ENCODE measurements at regions not wholly inside any gene's neighbourhood (a gene's known extent, or its start where the extent isn't known, plus 50 kb on each side); places are given as distances from the start of the nearest gene placed in this dataset.
A peak's percentile ranks its signal among the peaks of the same experiment; 100 is the strongest.
"Not testable (repeated sequence)": the region's sequence is repeated elsewhere in the genome, so short reads cannot be mapped to it uniquely, and the experiment has no call there.

GRCh38 chr17:27106347-27106981, 187.4 kb upstream of the WSB1 start:
- Mint-ChIP-seq H3K9me3 (no peaks in the 10 kb centered on the region), H3K4me3 (no peak overlapping the region), H3K4me1 (no peaks in the 10 kb centered on the region), H3K27ac (no peak overlapping the region), H3K27me3 (no peaks in the 10 kb centered on the region)
- ATAC-seq (no peak), DNase-seq (no peak)

GRCh38 chr17:27106982-27107360, 186.9 kb upstream of the WSB1 start:
- no peak overlapping the region for H3K4me3 Mint-ChIP-seq
- ATAC-seq (no peak), DNase-seq (no peak)
- no peaks in the 10 kb centered on the region for H3K27me3 Mint-ChIP-seq
- H3K27ac Mint-ChIP-seq = no peak overlapping the region
- H3K4me1 Mint-ChIP-seq = no peaks in the 10 kb centered on the region
- H3K9me3 Mint-ChIP-seq = no peaks in the 10 kb centered on the region

- not testable (repeated sequence) for H3K9me3 Mint-ChIP-seq, H3K27me3 Mint-ChIP-seq, H3K27ac Mint-ChIP-seq, DNase-seq, ATAC-seq, H3K4me3 Mint-ChIP-seq, H3K4me1 Mint-ChIP-seq
Measured at GRCh38 chr17:27107386-27108328, 186.3 kb upstream of the WSB1 start.

- H3K9me3 Mint-ChIP-seq = no peaks in the 10 kb centered on the region
- no peak overlapping the region for H3K4me3 Mint-ChIP-seq
- H3K4me1 Mint-ChIP-seq = no peaks in the 10 kb centered on the region
- H3K27ac Mint-ChIP-seq = no peak overlapping the region
- no peaks in the 10 kb centered on the region for H3K27me3 Mint-ChIP-seq
- DNase-seq (no peak), ATAC-seq (no peak)
Measured at GRCh38 chr17:27109346-27109745, 184.6 kb upstream of the WSB1 start.

- H3K4me3 Mint-ChIP-seq = no peak overlapping the region
- DNase-seq = no peak
- ATAC-seq = no peak
- H3K4me1 Mint-ChIP-seq = no peaks in the 10 kb centered on the region
- H3K27me3 Mint-ChIP-seq = no peaks in the 10 kb centered on the region
- no peaks in the 10 kb centered on the region for H3K9me3 Mint-ChIP-seq
- H3K27ac Mint-ChIP-seq = no peak overlapping the region
Measured at GRCh38 chr17:27153005-27153404, 140.9 kb upstream of the WSB1 start.

- Mint-ChIP-seq H3K27ac (no peak overlapping the region), H3K4me1 (no peaks in the 10 kb centered on the region), H3K9me3 (peaks cover 0 to 6% of the 10 kb centered on the region in 2 donors), H3K27me3 (no peaks in the 10 kb centered on the region), H3K4me3 (no peak overlapping the region)
- ATAC-seq (no peak), DNase-seq (no peak)
Measured at GRCh38 chr17:27155866-27156265, 138.0 kb upstream of the WSB1 start.

GRCh38 chr17:27157297-27157696, 136.6 kb upstream of the WSB1 start:
- H3K27ac Mint-ChIP-seq = no peak overlapping the region
- DNase-seq (no peak), ATAC-seq (no peak)
- no peak overlapping the region for H3K4me3 Mint-ChIP-seq
- no peaks in the 10 kb centered on the region for H3K4me1 Mint-ChIP-seq
- peaks cover 0 to 6% of the 10 kb centered on the region in 2 donors for H3K9me3 Mint-ChIP-seq
- no peaks in the 10 kb centered on the region for H3K27me3 Mint-ChIP-seq

GRCh38 chr17:27157898-27158297, 136.0 kb upstream of the WSB1 start:
- no peak for DNase-seq

GRCh38 chr17:27158382-27158781, 135.5 kb upstream of the WSB1 start:
- Mint-ChIP-seq H3K27ac (no peak overlapping the region), H3K4me3 (no peak overlapping the region), H3K9me3 (peaks cover 0 to 6% of the 10 kb centered on the region in 2 donors), H3K27me3 (no peaks in the 10 kb centered on the region), H3K4me1 (no peaks in the 10 kb centered on the region)
- ATAC-seq (no peak), DNase-seq (no peak)

More at GRCh38 chr17:27157898-27158297, 136.0 kb upstream of the WSB1 start:
- Mint-ChIP-seq H3K27ac (no peak overlapping the region), H3K9me3 (peaks cover 0 to 6% of the 10 kb centered on the region in 2 donors), H3K4me3 (no peak overlapping the region), H3K27me3 (no peaks in the 10 kb centered on the region), H3K4me1 (no peaks in the 10 kb centered on the region)
- ATAC-seq = no peak

- Mint-ChIP-seq H3K4me3 (no peak overlapping the region), H3K4me1 (no peaks in the 10 kb centered on the region), H3K27ac (no peak overlapping the region), H3K9me3 (peaks cover 4 to 8% of the 10 kb centered on the region in 2 donors), H3K27me3 (no peaks in the 10 kb centered on the region)
- ATAC-seq (no peak), DNase-seq (no peak)
Measured at GRCh38 chr17:27180322-27180721, 113.6 kb upstream of the WSB1 start.

- H3K9me3 Mint-ChIP-seq = peaks cover 11 to 18% of the 10 kb centered on the region in 2 donors
- ATAC-seq, H3K4me1 Mint-ChIP-seq, H3K27ac Mint-ChIP-seq, H3K4me3 Mint-ChIP-seq, DNase-seq, H3K27me3 Mint-ChIP-seq: not testable (repeated sequence)
Measured at GRCh38 chr17:27181379-27181925, 112.5 kb upstream of the WSB1 start.

GRCh38 chr17:27181935-27182334, 112.0 kb upstream of the WSB1 start:
- ATAC-seq (no peak), DNase-seq (no peak)
- Mint-ChIP-seq H3K4me1 (no peaks in the 10 kb centered on the region), H3K27me3 (peaks cover 8% of the 10 kb centered on the region), H3K4me3 (no peak overlapping the region), H3K9me3 (peaks cover 11 to 18% of the 10 kb centered on the region in 2 donors), H3K27ac (no peak overlapping the region)

GRCh38 chr17:27197505-27197904, 96.4 kb upstream of the WSB1 start:
- not testable (repeated sequence) for H3K27me3 Mint-ChIP-seq, H3K4me1 Mint-ChIP-seq, H3K27ac Mint-ChIP-seq, H3K9me3 Mint-ChIP-seq, ATAC-seq, H3K4me3 Mint-ChIP-seq
- peak in 1 of 2 donors; percentile 15 for DNase-seq

- H3K4me1 Mint-ChIP-seq = peaks cover 6% of the 10 kb centered on the region
Measured at GRCh38 chr17:27199948-27200347, 94.0 kb upstream of the WSB1 start.

GRCh38 chr17:27200476-27200875, 93.4 kb upstream of the WSB1 start:
- Mint-ChIP-seq H3K27me3 (no peaks in the 10 kb centered on the region), H3K4me3 (no peak overlapping the region), H3K27ac (no peak overlapping the region), H3K4me1 (peaks cover 6% of the 10 kb centered on the region), H3K9me3 (no peaks in the 10 kb centered on the region)
- ATAC-seq (no peak), DNase-seq (no peak)

More at GRCh38 chr17:27199948-27200347, 94.0 kb upstream of the WSB1 start:
- H3K27ac Mint-ChIP-seq = no peak overlapping the region
- ATAC-seq (no peak), DNase-seq (no peak)
- no peaks in the 10 kb centered on the region for H3K9me3 Mint-ChIP-seq
- no peak overlapping the region for H3K4me3 Mint-ChIP-seq
- H3K27me3 Mint-ChIP-seq = no peaks in the 10 kb centered on the region

- Mint-ChIP-seq H3K27me3 (no peaks in the 10 kb centered on the region), H3K9me3 (no peaks in the 10 kb centered on the region)
Measured at GRCh38 chr17:27203241-27203640, 90.7 kb upstream of the WSB1 start.

More at GRCh38 chr17:27203241-27203640, 90.7 kb upstream of the WSB1 start:
- Mint-ChIP-seq H3K4me1 (peaks cover 6% of the 10 kb centered on the region), H3K27ac (no peak overlapping the region), H3K4me3 (no peak overlapping the region)
- no peak for ATAC-seq
- DNase-seq = no peak

All from stimulated activated naive CD8-positive, alpha-beta T cell treated with anti-CD3 and anti-CD28 coated beads, Interleukin-15, amount 100 ng/mL, for 72 hours (primary cell).